ENCODE measurements at regions not wholly inside any gene's neighbourhood (a gene's known extent, or its start where the extent isn't known, plus 50 kb on each side); places are given as distances from the start of the nearest gene placed in this dataset.

- H3K9me2 ChIP-seq (replicated peaks; ENCODE audit: insufficient read depth, low read length) = no peaks in the 10 kb centered on the region
- no peak overlapping the region for H3K9ac ChIP-seq (ENCODE audit: low read length)
- no peaks in the 10 kb centered on the region for H3K36me3 ChIP-seq (ENCODE audit: insufficient read depth, low read length)
- no peaks in the 10 kb centered on the region for H3K79me2 ChIP-seq (ENCODE audit: low read length)
- H3K27ac ChIP-seq (ENCODE audit: low read length) = no peak overlapping the region
- no peaks in the 10 kb centered on the region for H3K9me3 ChIP-seq (ENCODE audit: low read length)
- no peaks in the 10 kb centered on the region for H3K27me3 ChIP-seq (ENCODE audit: low read length)
- DNase-seq = no peak
- no peaks in the 10 kb centered on the region for H3K4me1 ChIP-seq (ENCODE audit: low read length)
- no peak overlapping the region for H3K4me3 ChIP-seq (ENCODE audit: low read length)
- H3K4me2 ChIP-seq (ENCODE audit: low read depth, low read length, poor library complexity, severe bottlenecking) = no peak overlapping the region
- no peak overlapping the region for H2AFZ ChIP-seq (ENCODE audit: low read length)
- H4K20me1 ChIP-seq (ENCODE audit: insufficient read depth, low read depth, low read length) = no peaks in the 10 kb centered on the region
These were observed 453.8 kb upstream of the ZNF608 start for GRCh38 chr5:125199968-125200865.

GRCh38 chr5:125200866-125201373 lies 454.5 kb upstream of the ZNF608 start:
- Histone ChIP-seq H3K36me3 (ENCODE audit: insufficient read depth, low read length) (no peaks in the 10 kb centered on the region), H3K9ac (ENCODE audit: low read length) (no peak overlapping the region), H3K4me1 (ENCODE audit: low read length) (no peaks in the 10 kb centered on the region), H3K9me3 (ENCODE audit: low read length) (no peaks in the 10 kb centered on the region), H4K20me1 (ENCODE audit: insufficient read depth, low read depth, low read length) (no peaks in the 10 kb centered on the region), H2AFZ (ENCODE audit: low read length) (no peak overlapping the region), H3K27me3 (ENCODE audit: low read length) (no peaks in the 10 kb centered on the region), H3K4me2 (ENCODE audit: low read depth, low read length, poor library complexity, severe bottlenecking) (no peak overlapping the region), H3K4me3 (ENCODE audit: low read length) (no peak overlapping the region), H3K9me2 (replicated peaks; ENCODE audit: insufficient read depth, low read length) (no peaks in the 10 kb centered on the region), H3K79me2 (ENCODE audit: low read length) (no peaks in the 10 kb centered on the region), H3K27ac (ENCODE audit: low read length) (no peak overlapping the region)
- no peak for DNase-seq

- no peak overlapping the region for H3K9ac ChIP-seq (ENCODE audit: low read length)
- no peaks in the 10 kb centered on the region for H3K79me2 ChIP-seq (ENCODE audit: low read length)
- no peak overlapping the region for H3K27ac ChIP-seq (ENCODE audit: low read length)
- no peaks in the 10 kb centered on the region for H3K9me3 ChIP-seq (ENCODE audit: low read length)
- H3K4me2 ChIP-seq (ENCODE audit: low read depth, low read length, poor library complexity, severe bottlenecking) = no peak overlapping the region
- H3K4me1 ChIP-seq (ENCODE audit: low read length) = no peaks in the 10 kb centered on the region
- no peaks in the 10 kb centered on the region for H3K36me3 ChIP-seq (ENCODE audit: insufficient read depth, low read length)
- H4K20me1 ChIP-seq (ENCODE audit: insufficient read depth, low read depth, low read length) = no peaks in the 10 kb centered on the region
- H3K4me3 ChIP-seq (ENCODE audit: low read length) = no peak overlapping the region
- no peak overlapping the region for H2AFZ ChIP-seq (ENCODE audit: low read length)
- H3K9me2 ChIP-seq (replicated peaks; ENCODE audit: insufficient read depth, low read length) = no peaks in the 10 kb centered on the region
- DNase-seq = no peak
- H3K27me3 ChIP-seq (ENCODE audit: low read length) = no peaks in the 10 kb centered on the region
These were observed 455.1 kb upstream of the ZNF608 start for GRCh38 chr5:125201446-125202052.

- H3K27me3 ChIP-seq (ENCODE audit: low read length) = no peaks in the 10 kb centered on the region
- no peak overlapping the region for H3K4me3 ChIP-seq (ENCODE audit: low read length)
- H3K9ac ChIP-seq (ENCODE audit: low read length) = no peak overlapping the region
- H3K9me3 ChIP-seq (ENCODE audit: low read length) = no peaks in the 10 kb centered on the region
- H3K4me1 ChIP-seq (ENCODE audit: low read length) = no peaks in the 10 kb centered on the region
- no peak for DNase-seq
- no peak overlapping the region for H3K4me2 ChIP-seq (ENCODE audit: low read depth, low read length, poor library complexity, severe bottlenecking)
- no peaks in the 10 kb centered on the region for H3K79me2 ChIP-seq (ENCODE audit: low read length)
- no peak overlapping the region for H3K27ac ChIP-seq (ENCODE audit: low read length)
- no peaks in the 10 kb centered on the region for H4K20me1 ChIP-seq (ENCODE audit: insufficient read depth, low read depth, low read length)
- H2AFZ ChIP-seq (ENCODE audit: low read length) = no peak overlapping the region
- no peaks in the 10 kb centered on the region for H3K36me3 ChIP-seq (ENCODE audit: insufficient read depth, low read length)
- no peaks in the 10 kb centered on the region for H3K9me2 ChIP-seq (replicated peaks; ENCODE audit: insufficient read depth, low read length)
These were observed 455.9 kb upstream of the ZNF608 start for GRCh38 chr5:125202353-125202752.

- Histone ChIP-seq H3K27ac (ENCODE audit: low read length) (no peak overlapping the region), H3K4me1 (ENCODE audit: low read length) (no peaks in the 10 kb centered on the region), H2AFZ (ENCODE audit: low read length) (no peak overlapping the region), H4K20me1 (ENCODE audit: insufficient read depth, low read depth, low read length) (no peaks in the 10 kb centered on the region), H3K79me2 (ENCODE audit: low read length) (no peaks in the 10 kb centered on the region), H3K4me3 (ENCODE audit: low read length) (no peak overlapping the region), H3K9me3 (ENCODE audit: low read length) (no peaks in the 10 kb centered on the region), H3K4me2 (ENCODE audit: low read depth, low read length, poor library complexity, severe bottlenecking) (no peak overlapping the region), H3K36me3 (ENCODE audit: insufficient read depth, low read length) (no peaks in the 10 kb centered on the region), H3K9ac (ENCODE audit: low read length) (no peak overlapping the region), H3K9me2 (replicated peaks; ENCODE audit: insufficient read depth, low read length) (no peaks in the 10 kb centered on the region), H3K27me3 (ENCODE audit: low read length) (no peaks in the 10 kb centered on the region)
- no peak for DNase-seq
These were observed 456.5 kb upstream of the ZNF608 start for GRCh38 chr5:125202871-125203438.

- Histone ChIP-seq H3K79me2 (ENCODE audit: low read length) (no peaks in the 10 kb centered on the region), H2AFZ (ENCODE audit: low read length) (no peak overlapping the region), H3K27me3 (ENCODE audit: low read length) (no peaks in the 10 kb centered on the region), H3K9ac (ENCODE audit: low read length) (no peak overlapping the region), H4K20me1 (ENCODE audit: insufficient read depth, low read depth, low read length) (no peaks in the 10 kb centered on the region), H3K36me3 (ENCODE audit: insufficient read depth, low read length) (no peaks in the 10 kb centered on the region), H3K9me2 (replicated peaks; ENCODE audit: insufficient read depth, low read length) (no peaks in the 10 kb centered on the region), H3K27ac (ENCODE audit: low read length) (no peak overlapping the region), H3K4me2 (ENCODE audit: low read depth, low read length, poor library complexity, severe bottlenecking) (no peak overlapping the region), H3K9me3 (ENCODE audit: low read length) (no peaks in the 10 kb centered on the region), H3K4me3 (ENCODE audit: low read length) (no peak overlapping the region), H3K4me1 (ENCODE audit: low read length) (no peaks in the 10 kb centered on the region)
- no peak for DNase-seq
These were observed 457.5 kb upstream of the ZNF608 start for GRCh38 chr5:125203912-125204311.

- H2AFZ ChIP-seq (ENCODE audit: low read length) = no peak overlapping the region
- no peaks in the 10 kb centered on the region for H3K36me3 ChIP-seq (ENCODE audit: insufficient read depth, low read length)
- DNase-seq = no peak
These were observed 459.3 kb upstream of the ZNF608 start for GRCh38 chr5:125205601-125206225.

GRCh38 chr5:125207856-125208255 lies 461.4 kb upstream of the ZNF608 start:
- no peak overlapping the region for H2AFZ ChIP-seq (ENCODE audit: low read length)
- H3K27ac ChIP-seq (ENCODE audit: low read length) = no peak overlapping the region
- H3K4me3 ChIP-seq (ENCODE audit: low read length) = no peak overlapping the region
- H3K9ac ChIP-seq (ENCODE audit: low read length) = no peak overlapping the region
- H3K27me3 ChIP-seq (ENCODE audit: low read length) = no peaks in the 10 kb centered on the region
- no peaks in the 10 kb centered on the region for H3K9me3 ChIP-seq (ENCODE audit: low read length)
- no peaks in the 10 kb centered on the region for H3K4me1 ChIP-seq (ENCODE audit: low read length)
- H3K36me3 ChIP-seq (ENCODE audit: insufficient read depth, low read length) = no peaks in the 10 kb centered on the region
- no peak overlapping the region for H3K4me2 ChIP-seq (ENCODE audit: low read depth, low read length, poor library complexity, severe bottlenecking)
- no peaks in the 10 kb centered on the region for H3K9me2 ChIP-seq (replicated peaks; ENCODE audit: insufficient read depth, low read length)
- no peak for DNase-seq
- H3K79me2 ChIP-seq (ENCODE audit: low read length) = no peaks in the 10 kb centered on the region
- H4K20me1 ChIP-seq (ENCODE audit: insufficient read depth, low read depth, low read length) = no peaks in the 10 kb centered on the region

More at GRCh38 chr5:125205601-125206225, 459.3 kb upstream of the ZNF608 start:
- Histone ChIP-seq H3K79me2 (ENCODE audit: low read length) (no peaks in the 10 kb centered on the region), H3K9me2 (replicated peaks; ENCODE audit: insufficient read depth, low read length) (no peaks in the 10 kb centered on the region), H3K4me3 (ENCODE audit: low read length) (no peak overlapping the region), H3K9ac (ENCODE audit: low read length) (no peak overlapping the region), H3K9me3 (ENCODE audit: low read length) (no peaks in the 10 kb centered on the region), H3K27me3 (ENCODE audit: low read length) (no peaks in the 10 kb centered on the region), H3K4me2 (ENCODE audit: low read depth, low read length, poor library complexity, severe bottlenecking) (no peak overlapping the region), H4K20me1 (ENCODE audit: insufficient read depth, low read depth, low read length) (no peaks in the 10 kb centered on the region), H3K27ac (ENCODE audit: low read length) (no peak overlapping the region), H3K4me1 (ENCODE audit: low read length) (no peaks in the 10 kb centered on the region)

Measured in Karpas-422 (cell line).